ENCODE measurements at regions not wholly inside any gene's neighbourhood (a gene's known extent, or its start where the extent isn't known, plus 50 kb on each side); places are given as distances from the start of the nearest gene placed in this dataset.
"Not testable (repeated sequence)": the region's sequence is repeated elsewhere in the genome, so short reads cannot be mapped to it uniquely, and the experiment has no call there.

DNA sequence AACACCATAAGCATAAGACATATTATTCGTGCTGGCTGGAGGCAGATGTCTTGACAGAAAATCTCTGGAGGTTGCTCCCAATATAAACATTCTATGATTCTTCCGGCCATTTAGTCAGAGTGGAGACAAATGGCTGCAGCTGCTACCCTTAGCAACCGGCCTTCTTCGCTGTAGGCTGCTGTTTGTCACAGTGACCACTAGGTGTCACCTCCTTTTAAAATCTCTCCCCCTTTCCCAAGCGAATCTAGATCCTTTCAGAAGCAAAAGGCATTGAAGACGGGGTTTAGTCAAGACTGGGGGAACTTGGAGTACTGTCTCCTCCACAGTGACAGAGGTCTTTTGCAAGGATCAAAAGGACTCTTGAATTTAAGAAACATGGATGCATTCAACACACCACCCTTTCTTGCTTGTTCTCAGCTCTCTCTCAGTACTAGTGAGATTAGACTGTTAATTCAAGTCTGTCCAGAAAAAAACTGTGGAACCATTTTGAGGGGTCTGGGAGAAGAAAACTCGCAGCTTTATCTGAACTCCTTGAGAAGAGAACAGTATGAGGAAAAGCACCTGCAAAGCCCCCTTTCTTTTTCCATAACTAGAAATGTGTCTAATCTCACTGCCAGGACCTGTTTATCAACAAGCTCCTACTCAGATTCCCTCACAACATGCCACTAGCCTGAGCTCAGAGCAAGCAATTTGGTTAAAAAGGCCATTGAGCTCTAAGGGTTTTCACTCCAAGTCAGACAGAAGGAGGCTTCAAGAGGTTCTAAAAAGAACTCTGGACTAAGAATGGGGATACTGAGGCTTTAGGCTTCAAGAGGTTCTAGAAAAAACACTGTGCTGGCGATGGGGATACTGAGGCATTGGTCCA is 408.3 kb upstream of the PLXNA2 start:
- DNase-seq, result peak; percentile 19 to 38

- no peak for DNase-seq
These were observed 409.2 kb upstream of the PLXNA2 start for GRCh38 chr1:208653426-208653825.

DNA sequence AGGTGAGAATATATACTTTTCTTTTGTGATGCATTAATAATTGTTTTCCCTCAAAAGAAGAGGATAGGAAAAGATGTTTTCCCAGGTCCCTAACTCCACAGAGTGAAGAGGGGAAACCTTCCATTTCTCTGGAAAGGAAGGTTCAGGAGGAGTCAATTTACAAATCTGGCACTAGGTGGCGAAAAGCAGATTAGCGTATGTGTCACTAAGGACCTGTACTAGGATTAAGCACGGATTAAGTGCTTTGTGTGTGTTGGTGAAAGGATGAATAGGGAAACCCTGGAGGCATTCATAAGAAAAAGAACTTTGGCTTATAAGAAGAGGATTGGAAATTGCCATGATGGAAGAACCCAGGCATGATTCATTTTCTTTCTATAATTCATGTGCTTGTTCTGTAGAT is 410.1 kb upstream of the PLXNA2 start:
- peak; percentile 8 to 26 for DNase-seq

DNA sequence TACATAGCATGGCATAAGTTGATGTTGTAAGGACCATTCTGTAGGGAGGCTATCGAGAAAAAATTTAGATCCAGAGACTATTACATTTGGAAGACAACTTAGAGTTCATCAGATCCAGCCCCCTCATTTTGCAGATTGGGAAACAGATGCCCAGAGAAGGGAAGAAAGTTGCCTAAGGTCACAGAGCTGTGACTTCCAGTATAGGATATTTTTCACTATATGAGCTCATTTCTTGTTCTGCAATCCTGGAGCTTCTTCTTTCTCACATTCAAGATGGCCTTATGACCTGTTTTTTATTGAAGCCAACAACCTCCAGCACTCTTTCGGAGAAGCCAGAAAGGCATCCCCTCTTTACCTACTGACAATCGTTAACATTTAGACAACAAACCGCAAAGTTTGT is 421.8 kb upstream of the PLXNA2 start:
- DNase-seq, result no peak

DNA sequence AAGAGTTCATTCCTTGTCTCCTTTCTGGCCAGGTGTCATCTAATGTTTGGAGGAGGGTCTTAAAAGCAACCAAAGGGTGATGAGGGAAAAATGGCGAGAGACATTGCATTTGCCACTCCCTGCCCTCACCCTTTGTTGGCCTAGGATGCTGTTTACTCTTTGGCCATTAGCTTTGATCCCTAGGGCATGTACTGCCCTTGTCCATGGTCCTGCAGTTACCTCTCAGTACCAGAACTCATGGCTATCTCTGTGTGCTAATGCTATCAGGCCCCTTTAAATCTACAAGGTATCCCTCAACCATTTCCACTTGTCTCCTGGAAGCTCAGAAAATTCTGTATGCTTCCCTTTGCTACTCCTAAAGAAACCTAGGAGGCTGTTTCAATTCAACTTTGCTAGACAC is 424.8 kb upstream of the PLXNA2 start:
- DNase-seq, result no peak

DNA sequence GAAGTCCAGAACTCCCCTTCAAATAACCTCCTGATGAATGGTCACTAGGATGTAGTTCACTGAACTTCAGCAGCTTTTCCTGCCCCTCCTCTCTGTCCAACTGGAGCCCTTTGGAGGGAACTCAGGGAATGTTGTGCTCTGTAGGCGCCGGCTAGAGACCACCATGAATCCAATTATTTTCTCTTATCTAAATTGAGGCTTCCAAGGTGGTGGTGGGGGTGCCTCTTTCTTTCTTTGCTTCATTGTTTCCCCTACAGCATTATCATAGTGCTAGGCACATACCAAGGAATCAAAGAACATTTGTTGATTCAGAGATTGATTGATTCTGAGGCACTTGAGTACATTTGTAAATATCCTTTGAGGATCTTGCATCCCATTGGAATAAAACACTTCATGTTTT is 426.6 kb upstream of the PLXNA2 start:
- no peak for DNase-seq

- DNase-seq, result no peak
These were observed 437.9 kb upstream of the PLXNA2 start for GRCh38 chr1:208681878-208682663.

- no peak for DNase-seq
These were observed 438.5 kb upstream of the PLXNA2 start for GRCh38 chr1:208682664-208683013.

GRCh38 chr1:208683141-208683540 is 439.0 kb upstream of the PLXNA2 start:
- no peak for DNase-seq

DNA sequence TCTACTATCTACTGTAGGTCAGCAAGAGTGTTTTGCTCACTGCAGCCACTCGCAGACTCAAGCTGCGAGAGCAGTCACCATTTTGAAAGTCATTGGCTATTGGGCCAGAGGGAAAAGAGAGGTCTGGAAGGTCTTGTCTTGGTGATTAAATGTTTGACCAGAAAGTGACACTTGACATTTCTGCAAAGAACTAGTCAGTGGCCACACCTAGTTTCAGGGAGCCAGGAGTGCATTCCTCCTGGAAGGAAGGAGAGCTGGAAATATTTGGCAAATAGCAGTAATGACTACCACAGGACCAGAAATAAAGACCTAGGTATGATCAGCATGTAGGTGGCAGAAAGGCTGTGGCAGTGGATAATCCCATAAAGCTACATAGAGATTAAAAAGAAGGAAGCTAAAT is 440.0 kb upstream of the PLXNA2 start:
- DNase-seq, result no peak

DNA sequence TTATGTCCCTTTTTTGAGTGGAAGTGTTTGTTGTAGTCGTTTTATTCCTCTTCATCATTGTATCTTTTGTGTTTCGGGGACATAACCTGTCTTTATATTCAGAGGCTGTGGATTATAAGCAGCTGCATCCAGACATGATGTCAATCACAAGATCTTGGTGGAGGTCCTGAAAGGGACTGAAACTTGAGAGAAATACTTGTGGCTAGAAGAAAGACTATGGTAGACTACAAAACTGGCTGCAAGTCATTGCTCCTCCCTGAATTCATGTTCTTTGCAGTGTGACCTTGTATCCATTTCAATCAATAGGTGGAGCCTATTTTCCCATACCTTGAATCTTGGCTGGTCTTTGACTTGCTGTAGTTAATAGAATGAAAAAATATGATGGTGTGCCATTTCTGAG is 442.4 kb upstream of the PLXNA2 start:
- DNase-seq, result no peak

- DNase-seq, result no peak
These were observed 444.6 kb upstream of the PLXNA2 start for GRCh38 chr1:208688656-208689315.

DNA sequence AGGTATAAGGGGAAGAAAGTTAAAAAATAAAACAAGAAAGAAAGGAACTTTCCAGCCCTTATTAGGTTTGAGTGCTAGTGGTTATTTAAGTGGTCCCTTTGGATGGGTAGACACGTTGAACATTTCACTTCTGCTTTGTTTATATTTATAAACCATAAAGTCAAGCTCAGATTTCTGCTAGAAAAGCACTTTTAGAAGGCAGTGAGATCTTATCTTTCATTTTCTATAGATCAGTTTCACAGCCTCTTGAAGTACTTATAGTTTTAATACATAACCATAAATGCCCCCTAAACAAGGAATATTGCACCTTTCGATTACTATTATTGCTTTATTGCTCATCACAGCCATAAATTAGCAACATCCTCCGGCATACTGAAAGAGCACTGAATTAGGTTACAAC is 446.8 kb upstream of the PLXNA2 start:
- DNase-seq, result no peak

- no peak for DNase-seq
These were observed 465.8 kb upstream of the PLXNA2 start for GRCh38 chr1:208709981-208710380.

DNA sequence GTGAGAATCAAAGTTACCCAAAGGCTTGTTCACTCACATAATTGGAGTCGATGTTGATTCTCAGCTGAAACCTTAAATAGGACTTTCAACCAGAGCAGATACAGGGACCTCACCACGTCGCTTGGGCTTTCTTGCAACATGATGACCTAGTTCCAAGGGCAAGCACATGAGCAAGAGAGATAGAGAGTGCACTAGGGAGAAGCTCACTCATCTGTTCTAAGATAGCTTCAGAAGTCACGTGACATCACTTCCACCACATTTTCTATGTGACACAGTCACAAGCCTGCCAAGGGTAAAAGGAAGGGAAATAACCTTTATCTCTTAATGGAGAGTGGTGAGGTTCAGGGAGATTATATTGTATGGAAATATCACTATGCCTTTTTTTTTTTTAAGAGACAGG is 470.1 kb upstream of the PLXNA2 start:
- no peak for DNase-seq

GRCh38 chr1:208717525-208717924 is 473.3 kb upstream of the PLXNA2 start:
- no peak for DNase-seq

DNA sequence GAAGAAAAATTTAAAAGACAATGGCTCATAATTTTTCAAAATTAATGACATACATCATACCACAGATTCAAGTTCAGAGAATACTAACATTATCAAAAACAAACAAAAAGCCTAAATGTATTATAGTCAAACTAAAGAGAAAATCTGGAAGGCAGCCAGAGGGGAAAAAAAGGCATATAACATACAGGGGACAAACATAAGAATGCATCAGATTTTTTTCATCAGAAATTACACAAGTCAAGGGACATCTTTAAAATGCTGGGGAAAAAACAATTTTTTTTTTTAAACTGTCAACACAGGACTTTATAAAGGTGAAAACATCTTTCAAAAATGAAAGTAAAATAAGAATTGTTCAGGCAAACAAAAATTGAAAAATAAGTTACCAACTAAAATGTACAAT is 478.4 kb upstream of the PLXNA2 start:
- no peak for DNase-seq

DNA sequence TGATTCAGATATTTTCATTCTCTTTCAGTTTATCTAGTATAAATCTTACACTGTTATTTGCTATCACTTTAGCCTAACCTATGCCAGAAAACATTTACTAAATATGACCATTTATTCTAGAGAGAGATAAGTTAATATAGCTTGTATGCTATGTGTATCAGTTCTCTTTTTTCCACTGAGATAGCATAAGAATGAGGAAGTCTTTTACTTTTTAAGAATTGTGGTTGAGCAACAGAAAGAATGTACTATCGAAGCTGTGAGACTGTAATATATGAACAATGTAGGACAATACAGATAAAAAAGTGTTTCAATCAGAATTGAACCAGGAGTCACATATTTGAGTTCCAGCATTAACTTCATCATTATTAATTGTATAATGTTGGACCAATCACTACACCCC is 479.9 kb upstream of the PLXNA2 start:
- DNase-seq, result no peak

DNA sequence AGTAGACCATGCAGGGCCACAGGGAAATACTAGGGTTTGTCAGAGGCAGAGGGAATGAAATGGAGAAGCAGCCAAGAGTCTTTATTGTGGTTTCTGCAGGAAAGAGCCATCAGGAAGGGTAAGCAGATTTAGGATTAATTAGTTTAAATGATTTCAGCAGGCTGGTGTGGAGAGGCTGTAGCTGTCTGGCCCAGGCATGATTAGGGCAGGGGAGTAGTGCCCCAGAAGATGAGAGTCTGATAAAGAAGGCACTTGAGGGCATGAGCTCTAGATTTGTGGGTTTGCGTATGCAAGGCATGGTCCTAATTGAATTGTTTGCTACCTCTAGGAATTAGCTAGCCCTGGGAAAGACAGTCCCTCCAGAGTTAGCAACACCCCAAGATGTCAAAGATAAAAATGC is 484.6 kb upstream of the PLXNA2 start:
- DNase-seq, result no peak

GRCh38 chr1:208731981-208732821 is 488.0 kb upstream of the PLXNA2 start:
- no peak for DNase-seq

DNA sequence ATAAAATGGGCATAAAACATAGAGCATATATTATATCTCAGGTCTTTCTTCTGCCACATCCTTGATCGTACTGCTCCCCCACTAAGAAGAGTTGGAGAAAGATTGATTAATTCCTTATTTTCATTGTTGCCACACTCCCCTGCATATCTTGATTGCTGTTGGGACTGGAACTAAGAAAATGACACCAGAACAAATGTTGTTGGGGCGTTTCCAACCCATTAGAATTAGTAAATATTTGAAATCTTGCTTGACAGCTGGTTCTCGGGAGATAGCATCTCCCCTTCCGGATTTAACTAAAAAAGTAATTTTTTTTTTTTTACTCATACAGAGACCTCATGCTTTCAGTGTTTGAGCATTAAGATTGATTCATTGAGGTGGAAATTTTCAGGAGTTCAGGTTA is 493.0 kb upstream of the PLXNA2 start:
- DNase-seq, result no peak

GRCh38 chr1:208737922-208738321 is 493.7 kb upstream of the PLXNA2 start:
- DNase-seq, result no peak

GRCh38 chr1:208739636-208740035 is 495.5 kb upstream of the PLXNA2 start:
- DNase-seq, result not testable (repeated sequence)

Measured in AML-193 (cell line).